ENCODE measurements at regions not wholly inside any gene's neighbourhood (a gene's known extent, or its start where the extent isn't known, plus 50 kb on each side); places are given as distances from the start of the nearest gene placed in this dataset.
"Not testable (repeated sequence)": the region's sequence is repeated elsewhere in the genome, so short reads cannot be mapped to it uniquely, and the experiment has no call there.

DNA sequence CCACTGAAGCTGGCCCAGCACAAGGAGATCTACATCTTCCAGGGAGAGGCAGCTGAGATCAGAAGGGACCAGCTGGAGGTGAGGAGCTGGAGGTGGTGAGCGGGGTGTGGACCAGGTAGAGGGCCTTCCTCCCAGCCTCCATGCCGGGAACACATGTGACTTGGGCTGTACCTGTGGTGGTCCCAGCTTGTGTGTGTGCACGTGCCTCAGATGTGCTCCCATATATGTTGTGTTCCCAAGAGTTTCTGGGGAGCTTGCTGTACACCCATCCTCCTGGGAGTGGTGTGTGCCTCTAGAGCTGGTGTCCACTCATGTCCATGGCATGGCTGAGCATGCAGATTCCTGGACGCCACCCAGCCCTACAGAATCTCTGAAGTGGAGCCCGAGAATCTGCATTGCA is 183.7 kb upstream of the AKAP13 start:
- not testable (repeated sequence) for DNase-seq (ENCODE audit: low read depth in 2 of 2)

DNA sequence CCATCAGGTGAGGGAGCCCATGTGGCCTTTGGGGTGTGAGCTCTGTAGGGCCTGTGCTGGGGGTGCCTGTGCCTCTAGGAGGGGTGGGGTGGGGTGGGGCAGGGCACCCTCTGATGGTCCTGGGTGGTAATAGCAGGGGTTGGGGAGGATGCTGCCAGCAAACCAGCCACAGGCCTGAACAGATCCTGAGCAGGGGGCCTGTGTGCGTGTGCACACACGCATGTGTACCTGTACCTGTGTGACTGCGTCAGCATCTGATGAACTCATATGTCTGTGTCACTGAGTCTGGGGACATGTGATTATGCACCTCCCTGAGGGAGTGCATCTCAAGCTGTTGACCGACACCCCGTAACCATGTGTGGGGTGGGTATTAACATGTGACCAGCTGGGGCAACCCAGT is 182.8 kb upstream of the AKAP13 start:
- not testable (repeated sequence) for DNase-seq (ENCODE audit: low read depth in 2 of 2)

DNA sequence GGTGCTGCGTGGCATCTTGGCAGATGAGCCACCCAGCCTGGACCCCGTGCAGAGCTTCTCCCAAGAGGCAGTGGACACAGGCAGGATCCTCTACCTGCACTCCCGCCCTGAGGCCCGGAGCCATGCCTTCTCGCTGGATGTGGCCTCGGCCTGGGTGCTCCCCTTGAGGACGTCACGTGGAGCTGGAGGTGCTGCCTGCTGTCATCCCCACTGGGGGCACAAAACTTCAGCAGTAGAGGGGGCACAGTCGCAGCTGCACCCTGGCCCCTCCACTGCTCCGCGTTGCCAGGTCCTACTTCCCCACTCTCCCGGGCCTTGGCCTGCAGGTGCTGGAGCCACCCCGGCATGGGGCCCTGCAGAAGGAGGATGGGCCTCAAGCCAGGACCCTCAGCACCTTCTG is 182.0 kb upstream of the AKAP13 start:
- not testable (repeated sequence) for DNase-seq (ENCODE audit: low read depth in 2 of 2)

DNA sequence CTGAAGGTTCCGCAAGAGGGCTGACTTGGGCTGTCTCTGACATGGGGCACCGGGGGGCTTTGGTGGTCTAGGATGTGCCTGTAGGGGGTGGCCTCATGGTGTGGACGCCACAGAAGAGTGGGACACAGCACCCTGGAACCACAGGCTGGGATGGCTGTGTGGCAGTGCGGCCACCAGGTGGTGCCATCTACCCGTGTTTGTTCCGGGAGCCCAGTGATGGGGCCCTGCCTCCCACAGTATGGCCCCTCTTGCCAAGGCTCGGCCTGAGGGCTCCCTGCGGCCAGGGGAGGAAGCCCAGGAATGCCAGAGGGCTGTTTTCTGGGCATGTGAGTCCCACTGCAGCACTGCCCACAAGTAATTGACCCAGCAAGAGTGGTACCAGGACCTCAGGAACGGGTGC is 180.2 kb upstream of the AKAP13 start:
- not testable (repeated sequence) for DNase-seq (ENCODE audit: low read depth in 2 of 2)

DNA sequence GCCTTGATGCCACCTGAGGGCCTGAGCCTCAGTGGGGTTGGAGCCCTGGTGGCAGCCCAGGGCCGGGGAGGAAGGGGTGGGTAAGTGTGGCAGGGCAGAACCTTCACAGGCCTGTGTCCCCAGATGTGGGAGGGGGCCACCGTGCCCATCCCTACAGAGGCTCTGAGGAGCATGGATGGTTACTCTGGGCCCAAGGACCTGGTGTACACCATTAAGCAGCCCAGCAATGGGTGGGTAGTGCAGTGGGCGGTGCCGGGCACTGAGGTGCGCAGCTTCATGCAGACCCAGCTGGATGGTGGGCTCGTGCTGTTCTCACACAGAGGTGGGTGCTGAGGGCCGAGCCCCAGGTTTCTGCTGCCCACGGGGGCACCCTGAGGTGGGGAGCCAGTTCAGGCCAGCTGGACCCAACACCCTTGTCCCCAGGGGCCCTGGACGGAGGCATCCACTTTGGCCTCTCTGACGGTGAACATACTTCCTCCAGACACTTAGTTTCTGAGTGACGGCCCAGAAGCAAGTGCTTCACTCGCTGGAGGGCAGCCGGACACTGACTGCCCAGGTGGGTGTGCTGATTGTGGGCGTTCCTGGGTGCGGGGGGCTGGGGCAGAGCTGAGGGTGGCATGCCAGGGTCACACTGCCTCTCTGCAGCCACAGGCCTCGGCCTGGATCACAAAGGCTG is 179.1 kb upstream of the AKAP13 start:
- DNase-seq (ENCODE audit: low read depth in 2 of 2), result not testable (repeated sequence)

DNA sequence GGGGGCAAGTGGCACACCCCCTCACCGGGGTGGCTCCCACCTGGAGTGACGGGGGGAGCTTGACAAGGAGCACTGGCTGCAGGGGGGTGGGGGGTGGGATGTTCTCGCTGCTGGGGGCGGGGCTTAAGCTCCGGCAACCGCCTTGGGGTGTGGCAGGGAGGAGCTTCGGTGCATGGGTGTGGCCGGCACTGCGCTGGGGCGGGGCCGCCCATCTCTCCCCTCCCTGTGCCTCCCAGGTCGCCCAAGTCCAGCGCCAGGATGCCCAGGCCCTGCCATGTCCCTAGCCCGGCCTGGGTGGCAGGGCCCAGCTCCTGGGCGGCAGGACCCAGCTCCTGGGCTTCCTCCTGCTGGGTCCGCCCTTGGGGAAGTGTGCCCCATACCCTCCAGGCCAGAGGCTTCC is 175.9 kb upstream of the AKAP13 start:
- DNase-seq (ENCODE audit: low read depth in 2 of 2), result not testable (repeated sequence)

DNA sequence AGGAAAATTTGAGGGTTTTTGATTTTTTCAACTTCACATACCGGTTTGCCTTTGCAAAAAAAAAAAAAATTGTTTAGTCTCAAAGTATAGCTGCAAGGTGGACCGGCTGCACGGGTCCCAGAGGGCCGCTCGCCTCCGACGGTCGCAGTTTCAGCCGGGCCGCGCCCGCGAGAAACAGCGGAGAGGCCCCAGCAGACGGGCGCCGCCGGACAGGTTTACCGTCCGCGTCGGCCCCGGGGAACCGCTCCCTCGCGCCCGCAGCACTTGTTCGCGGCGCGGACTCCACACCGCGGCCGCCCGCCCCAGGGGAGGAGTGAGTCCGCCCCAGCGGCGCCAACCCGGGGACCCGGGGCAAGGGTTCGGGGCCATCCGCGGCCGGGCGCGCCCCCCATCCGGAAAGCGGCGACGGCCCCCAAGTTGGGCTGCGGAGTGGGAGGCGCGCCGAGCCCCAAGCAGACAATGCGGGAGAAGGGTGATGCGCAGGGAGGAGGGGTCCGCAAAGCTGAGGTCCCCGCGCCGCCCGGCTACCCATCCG is 146.5 kb upstream of the AKAP13 start:
- DNase-seq (ENCODE audit: low read depth in 2 of 2), result not testable (repeated sequence)

DNA sequence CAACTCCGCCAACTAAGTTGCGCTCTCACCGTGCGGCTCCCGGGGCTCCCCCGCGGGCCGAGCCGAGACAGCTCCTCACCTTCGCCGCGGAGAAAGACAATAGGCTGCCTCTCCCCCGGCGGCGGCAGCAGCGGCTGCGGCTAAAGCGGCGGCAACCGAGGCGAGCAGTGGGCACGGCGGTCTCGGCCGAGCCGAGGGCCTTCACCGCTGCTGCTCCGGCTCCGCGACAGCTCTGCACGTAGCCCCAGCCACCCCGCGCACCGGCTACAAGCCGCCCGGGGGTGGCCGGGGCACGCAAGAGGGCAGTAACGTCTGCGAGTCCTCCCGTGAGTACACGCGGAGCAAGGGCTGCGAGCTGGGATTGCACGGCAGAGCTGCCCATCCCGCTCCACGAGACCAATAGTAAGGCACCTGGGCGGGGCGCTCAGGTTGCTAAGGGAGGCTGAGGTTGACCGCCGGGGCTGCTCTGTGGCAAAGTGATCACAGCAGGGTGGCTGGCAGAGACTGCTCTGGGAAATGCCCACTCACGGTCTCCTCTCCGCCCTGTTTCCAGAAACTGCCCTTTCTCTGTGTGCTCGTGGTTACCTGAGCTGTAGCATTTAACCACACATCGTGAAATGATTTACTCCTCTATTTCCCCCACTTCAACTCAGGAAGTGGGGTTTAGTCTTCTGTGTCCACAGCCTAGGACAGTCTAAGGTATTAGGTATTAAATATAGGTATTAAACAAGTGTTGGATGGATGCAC is 145.8 kb upstream of the AKAP13 start:
- DNase-seq (ENCODE audit: low read depth in 2 of 2), result not testable (repeated sequence)

DNA sequence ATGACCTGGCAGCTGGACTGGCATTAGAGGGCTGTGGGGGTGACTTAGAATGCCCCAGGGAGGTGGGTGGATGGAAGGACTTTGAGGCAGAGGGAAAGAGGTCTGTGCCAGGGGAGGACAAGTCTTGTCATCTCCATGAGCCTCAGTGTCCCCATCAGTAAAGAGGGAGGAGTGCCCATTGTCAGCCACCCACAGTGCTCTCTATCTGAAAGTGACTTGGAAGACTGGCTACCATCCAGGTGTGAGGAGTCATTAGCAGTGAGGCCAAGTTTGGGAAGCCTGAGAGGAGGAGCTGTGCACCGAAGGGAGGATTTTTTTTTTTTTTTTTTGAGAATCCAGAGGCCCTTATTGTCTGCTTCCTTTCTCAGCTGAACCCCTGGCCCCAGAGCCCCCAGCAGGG is 136.3 kb upstream of the AKAP13 start:
- DNase-seq (ENCODE audit: low read depth in 2 of 2), result not testable (repeated sequence)

DNA sequence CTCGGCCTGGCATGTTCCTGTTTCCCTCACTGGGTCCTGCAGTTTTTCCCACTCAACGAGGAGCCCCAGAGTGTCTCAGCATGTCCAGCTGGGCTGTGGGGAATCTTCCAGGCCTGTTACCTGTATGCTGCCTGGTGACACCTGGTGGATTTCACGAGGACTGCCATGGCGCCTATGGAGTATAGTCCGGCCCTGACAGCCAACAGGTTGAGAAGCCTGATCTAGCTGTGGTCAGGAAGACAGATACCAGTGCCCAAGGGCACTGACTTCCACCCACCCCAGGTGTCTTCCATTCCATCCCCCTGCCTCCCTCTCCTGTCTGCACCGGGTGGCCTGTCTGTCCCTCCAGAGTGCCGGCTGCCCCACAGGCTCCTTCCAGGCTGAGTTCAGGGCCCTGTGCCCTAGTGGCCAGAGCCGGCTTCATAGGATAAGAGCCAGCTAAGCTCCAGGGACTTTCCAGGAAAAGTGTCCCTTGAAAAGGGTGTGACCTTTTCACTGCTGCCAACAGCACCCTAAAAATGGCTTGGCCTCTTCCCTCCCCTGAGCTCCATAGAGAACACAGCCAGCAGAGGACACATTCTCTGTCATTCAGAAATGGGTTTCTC is 129.4 kb upstream of the AKAP13 start:
- DNase-seq (ENCODE audit: low read depth in 2 of 2), result not testable (repeated sequence)

DNA sequence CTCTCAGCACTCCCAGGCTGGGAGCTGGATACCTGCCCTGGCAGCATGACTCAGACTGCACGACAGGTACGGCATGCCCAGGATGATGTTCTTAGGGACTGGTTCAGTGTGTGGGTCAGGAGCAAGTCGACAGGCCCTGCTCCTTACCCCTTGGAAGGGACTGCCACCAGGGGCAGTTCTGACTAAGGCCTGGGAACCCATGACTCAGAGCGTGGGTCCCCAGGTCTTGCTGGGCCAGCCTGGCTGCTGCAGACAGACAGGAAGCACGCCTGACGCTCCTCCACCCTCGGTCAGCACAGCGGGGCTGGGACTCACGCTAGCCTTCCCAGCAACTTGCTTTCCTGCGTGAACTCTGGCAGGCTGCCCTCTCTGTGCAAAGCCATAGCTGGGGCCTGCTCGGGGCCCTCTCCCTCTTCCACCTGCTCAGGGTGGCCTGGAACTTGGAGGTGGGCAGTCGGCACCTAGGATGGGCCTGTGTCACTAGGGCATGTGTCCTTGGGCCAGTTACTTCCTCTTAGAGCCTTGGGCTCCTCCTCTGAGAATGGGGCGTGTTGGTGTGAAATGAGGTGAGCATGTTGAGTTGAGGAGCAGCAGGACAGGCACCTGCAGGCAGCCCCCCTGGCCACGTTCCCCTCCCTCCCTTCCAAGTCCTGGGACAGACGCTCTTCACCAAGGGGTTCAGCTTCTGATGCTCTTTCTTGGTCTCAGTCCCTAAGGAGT is 127.0 kb upstream of the AKAP13 start:
- DNase-seq (ENCODE audit: low read depth in 2 of 2), result not testable (repeated sequence)

DNA sequence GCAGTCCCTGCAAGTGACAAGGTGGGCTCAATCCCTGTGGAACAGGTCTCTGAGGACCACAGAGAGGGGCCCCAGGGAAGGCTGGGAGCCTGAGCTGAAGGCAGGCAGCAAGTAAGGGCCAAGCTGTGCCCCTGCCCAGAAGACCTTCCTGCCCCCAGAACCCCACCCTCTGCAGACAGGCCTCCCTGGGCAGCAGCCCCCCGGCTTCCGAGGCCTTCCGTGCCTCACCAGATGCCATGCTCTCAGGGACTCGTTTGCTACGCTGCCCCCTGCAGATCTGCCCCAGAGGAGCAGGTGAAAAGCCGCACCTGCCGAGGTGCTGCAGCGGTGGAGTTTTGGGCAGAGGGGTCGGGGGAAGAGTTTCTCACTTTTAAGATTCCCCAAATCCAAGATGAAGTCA is 125.4 kb upstream of the AKAP13 start:
- not testable (repeated sequence) for DNase-seq (ENCODE audit: low read depth in 2 of 2)

DNA sequence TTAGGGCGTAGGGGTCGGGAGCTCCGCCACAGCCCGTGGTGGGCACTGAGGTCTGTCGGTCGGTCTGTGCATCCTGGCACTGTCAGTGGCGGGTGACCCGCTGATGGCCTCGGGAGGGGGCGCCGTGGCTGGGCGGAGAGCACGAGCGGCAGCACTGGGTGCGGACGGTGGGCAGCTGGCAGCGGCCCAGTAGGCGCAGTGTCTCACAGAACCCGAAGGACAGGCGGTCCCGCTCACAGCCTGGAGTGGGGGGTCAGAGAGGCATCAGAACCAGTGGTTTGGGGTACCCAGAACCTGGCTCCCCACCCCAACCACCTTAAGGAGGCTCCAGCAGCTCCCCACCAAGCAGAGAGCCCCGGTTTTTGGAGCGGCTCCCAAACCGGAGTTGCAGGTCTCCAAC is 124.9 kb upstream of the AKAP13 start:
- not testable (repeated sequence) for DNase-seq (ENCODE audit: low read depth in 2 of 2)

DNA sequence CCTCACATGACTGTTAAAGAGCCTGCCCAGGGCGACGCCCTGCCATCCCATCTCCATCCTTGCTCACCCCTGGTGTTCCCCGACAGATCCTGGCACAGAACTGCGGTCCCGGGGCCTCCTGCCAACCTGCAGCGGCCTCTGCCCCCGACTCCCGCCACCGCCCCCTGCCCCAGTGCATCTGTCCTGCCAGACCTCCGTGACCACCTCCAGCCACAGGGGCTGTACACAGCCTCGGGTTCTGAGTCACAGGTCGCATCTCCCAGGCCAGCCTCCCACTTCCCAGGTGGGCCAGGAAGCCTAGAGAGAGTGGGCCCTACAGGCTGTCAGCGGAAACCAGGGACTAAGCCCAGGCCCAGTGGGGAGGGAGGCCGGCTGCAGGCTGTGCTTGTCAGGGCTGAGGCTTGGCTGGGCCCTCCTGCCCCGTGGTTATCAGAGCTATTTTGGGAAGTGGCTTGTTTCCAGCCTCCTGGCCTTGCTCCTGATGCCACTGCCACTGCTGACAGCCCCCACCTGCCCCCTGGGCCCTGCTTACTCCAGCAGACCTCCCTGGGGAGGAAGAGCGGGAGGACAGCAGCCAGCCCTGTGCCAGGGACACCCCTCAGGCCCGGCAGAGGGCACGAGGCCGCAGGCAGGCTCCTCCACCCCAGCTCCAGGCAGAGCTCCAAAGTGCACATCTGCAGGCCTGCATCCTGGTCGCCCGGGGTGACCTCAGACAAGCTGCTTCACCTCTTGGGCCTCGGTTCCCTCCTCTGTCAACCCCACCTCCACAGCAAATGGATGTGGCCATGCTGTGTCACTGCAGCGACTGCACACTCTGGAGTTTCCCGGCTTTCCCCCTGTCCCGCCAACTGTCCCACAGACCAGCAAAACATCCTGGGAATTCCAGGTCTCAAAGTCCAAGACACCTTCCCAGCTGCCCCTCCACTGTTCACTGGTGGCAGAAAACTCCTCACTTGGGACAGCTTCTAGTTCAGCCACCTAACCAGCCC is 124.1 kb upstream of the AKAP13 start:
- not testable (repeated sequence) for DNase-seq (ENCODE audit: low read depth in 2 of 2)

DNA sequence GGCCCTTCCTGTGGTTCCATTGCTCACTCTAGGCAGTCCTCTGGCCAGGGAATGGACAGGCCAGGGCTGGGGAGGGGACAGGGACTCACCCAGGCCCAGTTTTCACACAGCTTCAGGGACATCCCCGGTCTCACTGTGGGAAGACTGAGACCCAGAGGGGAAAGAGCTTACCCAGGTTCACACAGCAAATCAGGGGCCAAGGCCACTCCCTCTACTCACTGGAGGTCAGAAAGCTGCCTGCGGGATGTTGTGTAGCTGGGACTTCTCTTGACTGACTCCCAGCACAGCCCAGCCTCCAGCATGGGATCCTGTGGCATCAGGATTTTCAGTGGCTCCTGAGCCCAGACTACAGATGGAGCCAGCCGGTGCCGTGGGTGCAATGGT is 122.3 kb upstream of the AKAP13 start:
- DNase-seq (ENCODE audit: low read depth in 2 of 2), result not testable (repeated sequence)

DNA sequence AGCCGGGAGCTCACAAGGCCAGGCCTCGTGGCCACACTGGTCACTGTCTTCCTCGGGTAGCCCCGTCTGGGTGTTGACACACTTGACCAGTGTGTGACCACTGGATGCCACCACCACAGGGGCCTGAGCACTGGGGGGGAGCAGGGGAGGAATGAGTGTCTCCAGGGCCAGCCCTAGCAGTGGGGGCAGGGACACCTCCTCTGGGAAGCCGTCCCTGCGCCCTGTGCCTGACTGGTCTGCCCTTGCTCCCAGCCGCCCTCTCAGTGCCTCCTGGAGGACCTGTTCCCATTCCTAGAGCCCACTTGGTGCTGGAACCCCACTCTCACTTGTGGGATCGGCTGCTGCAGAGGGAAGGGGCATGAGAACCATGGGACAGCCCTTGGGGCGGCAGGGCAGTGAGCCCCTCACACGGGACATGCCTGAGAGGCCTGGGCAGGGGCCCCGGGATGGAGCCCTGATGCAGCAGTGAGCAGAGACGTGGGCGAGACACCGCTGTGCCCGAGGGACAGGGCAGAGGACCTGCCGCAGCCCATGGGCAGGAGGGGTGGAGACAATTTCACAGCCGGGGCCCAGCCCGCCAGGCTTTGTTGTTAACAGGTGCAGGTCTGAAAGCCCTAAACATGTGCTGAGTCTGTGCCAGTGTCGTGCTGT is 121.7 kb upstream of the AKAP13 start:
- not testable (repeated sequence) for DNase-seq (ENCODE audit: low read depth in 2 of 2)

DNA sequence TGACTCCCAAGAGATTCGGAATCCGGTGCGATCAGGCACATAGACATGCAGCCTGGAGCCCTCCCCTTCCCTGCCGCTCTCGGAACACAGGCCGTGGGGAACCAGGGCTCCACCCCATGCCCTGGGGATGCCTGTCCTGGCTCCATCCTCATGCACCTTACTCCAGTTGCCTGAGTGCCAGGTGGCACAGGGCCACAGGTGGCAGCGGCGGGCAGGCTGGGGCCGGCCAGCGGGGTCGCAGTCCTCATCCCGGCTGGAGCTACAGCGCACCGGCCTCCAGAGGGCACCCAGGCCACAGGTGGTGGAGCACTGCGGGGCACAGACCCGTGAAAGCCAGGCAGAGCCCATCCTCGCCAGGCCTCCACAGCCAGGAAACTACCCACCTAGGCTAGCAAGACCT is 119.9 kb upstream of the AKAP13 start:
- not testable (repeated sequence) for DNase-seq (ENCODE audit: low read depth in 2 of 2)

DNA sequence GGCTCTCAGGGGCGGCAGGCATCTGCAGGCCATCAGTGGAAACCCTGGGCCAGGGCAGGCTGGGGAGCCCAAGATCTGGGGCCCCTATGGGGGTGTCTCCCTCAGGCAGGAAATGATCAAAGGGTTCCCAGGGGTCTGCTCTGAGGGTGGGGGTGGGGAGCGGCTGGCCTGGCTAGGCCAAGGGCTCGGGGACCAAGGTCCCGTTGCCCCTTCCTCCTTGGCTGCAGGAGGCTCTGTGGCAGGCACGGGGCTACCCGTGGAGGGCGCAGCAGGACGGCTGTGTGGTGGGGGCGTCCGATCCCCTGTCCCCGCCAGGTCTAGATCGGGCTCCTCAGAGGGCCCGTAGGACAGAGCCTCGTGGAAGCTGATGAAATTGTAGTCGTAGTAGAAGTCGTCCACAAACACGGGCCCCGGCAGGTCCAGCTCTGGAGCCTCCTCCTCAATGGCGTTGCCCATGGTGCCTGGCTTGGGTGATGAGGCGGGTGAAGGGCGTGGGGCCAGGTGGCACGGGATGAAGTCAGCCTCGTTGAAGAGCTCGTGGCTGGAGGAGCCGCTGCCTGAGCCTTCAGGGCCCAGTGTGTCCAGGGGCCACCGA is 117.8 kb upstream of the AKAP13 start:
- not testable (repeated sequence) for DNase-seq (ENCODE audit: low read depth in 2 of 2)

DNA sequence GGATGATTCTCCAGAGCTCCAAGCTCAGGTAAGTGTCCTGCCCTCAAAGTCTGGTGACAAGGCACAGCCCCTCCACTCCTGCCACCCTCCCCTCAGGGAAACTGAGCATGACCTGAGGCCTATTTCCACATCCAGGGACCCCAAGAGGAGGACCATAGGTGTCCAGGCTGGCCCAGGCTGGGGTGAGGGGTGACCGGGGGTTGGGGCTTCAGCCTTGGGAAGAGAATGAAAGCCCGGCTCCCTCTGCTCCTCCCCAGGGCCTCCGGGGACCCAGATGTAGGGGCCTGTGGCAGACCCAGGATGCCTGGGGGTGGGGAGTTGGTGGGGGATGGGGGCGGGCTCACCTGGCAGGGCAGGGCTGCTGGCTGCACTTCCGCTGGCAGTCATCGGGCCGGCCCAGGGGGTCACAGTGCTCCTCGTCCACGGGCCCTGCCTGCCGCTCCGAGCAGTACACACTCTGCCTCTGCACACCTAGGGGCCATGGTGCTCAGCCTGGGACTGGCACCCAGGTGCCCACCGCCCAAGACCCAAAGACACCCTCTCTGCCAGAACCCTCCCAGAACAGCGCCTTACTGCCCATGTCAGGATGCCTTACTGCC is 116.5 kb upstream of the AKAP13 start:
- DNase-seq (ENCODE audit: low read depth in 2 of 2), result not testable (repeated sequence)

Measured in stimulated activated CD4-positive, alpha-beta T cell treated with anti-CD3 and anti-CD28 coated beads, Interleukin-4, amount 100 ng/mL, for 48 hours (primary cell).